GM12891 (cell line): ENCODE measurements at regions not wholly inside any gene's neighbourhood (a gene's known extent, or its start where the extent isn't known, plus 50 kb on each side); places are given as distances from the start of the nearest gene placed in this dataset.
"Not testable (repeated sequence)": the region's sequence is repeated elsewhere in the genome, so short reads cannot be mapped to it uniquely, and the experiment has no call there.

Experiments
- PAX5 ChIP-seq: IDR thresholded peaks from 2 replicates; pipeline ENCODE4 v1.6.1; 2011; ENCODE audit warnings: low read length, moderate library complexity, mild to moderate bottlenecking; ENCODE audit not compliant: insufficient read depth, severe bottlenecking
- POLR2A ChIP-seq: IDR thresholded peaks from 2 replicates; pipeline ENCODE4 v1.6.1; 2011; ENCODE audit warnings: low read depth, low read length, control low read depth
- POLR2AphosphoS5 ChIP-seq: IDR thresholded peaks from 2 replicates; pipeline ENCODE4 v1.6.1; 2011; ENCODE audit warnings: low read depth, low read length, control low read depth
- POU2F2 ChIP-seq: IDR thresholded peaks from 2 replicates; pipeline ENCODE4 v1.6.1; 2011; ENCODE audit warnings: low read depth, mild to moderate bottlenecking, control low read depth, low read length, moderate library complexity
- SPI1 ChIP-seq: IDR thresholded peaks from 2 replicates; pipeline ENCODE4 v1.6.1; 2011; ENCODE audit warnings: low read depth, low read length, control low read depth
- TAF1 ChIP-seq: IDR thresholded peaks from 2 replicates; pipeline ENCODE4 v1.6.1; 2011; ENCODE audit warnings: low read depth, low read length, control low read depth

DNA sequence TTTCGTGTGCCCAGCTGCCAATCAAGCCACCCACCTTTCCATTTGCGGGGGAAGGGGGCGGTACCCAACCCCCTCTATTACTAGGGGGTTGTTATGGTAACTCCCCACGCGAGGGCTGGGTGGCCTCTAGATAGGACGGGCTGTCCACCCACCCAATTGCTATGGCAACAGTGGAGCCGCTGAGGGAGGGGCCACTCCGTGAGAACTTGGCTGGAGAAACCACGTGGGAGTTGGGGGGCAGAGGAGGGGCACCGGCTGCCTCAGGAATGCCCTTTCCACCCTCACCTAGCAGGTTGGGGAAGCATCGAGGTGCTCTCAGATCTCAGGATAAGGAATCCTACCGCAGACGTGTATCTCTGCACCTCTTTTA is 220.0 kb upstream of the NOTCH2NLA start:
- not testable (repeated sequence) for TF ChIP-seq POLR2A, TAF1, POLR2AphosphoS5, POU2F2, SPI1, PAX5
